ENCODE measurements at regions not wholly inside any gene's neighbourhood (a gene's known extent, or its start where the extent isn't known, plus 50 kb on each side); places are given as distances from the start of the nearest gene placed in this dataset.
"Not testable (repeated sequence)": the region's sequence is repeated elsewhere in the genome, so short reads cannot be mapped to it uniquely, and the experiment has no call there.

DNA sequence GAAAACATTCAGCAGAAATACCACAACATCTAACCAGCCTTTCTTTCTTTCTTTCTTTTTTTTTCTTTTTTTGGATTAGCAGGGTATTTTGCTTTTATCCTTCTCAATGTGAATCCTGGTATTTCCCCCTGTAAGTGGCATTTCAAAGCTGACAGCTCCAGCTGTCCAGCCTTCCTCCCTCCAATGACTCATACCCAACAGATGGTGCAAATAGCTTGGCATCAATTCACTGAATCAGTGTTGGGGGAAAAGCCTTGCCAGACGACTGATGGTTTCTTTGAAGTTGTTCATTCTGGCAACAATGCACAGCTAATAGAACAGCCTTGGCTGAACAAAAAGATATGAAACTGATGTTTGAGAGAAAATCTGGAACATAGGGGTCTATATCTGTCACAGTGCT lies 316.8 kb upstream of the STEAP1 start:
- Mint-ChIP-seq H3K27me3 (ENCODE audit: unreplicated experiment) (no peaks in the 10 kb centered on the region), H3K9me3 (ENCODE audit: low read depth, unreplicated experiment) (no peaks in the 10 kb centered on the region), H3K4me3 (ENCODE audit: low read depth, unreplicated experiment) (no peak overlapping the region), H3K4me1 (ENCODE audit: low read depth, unreplicated experiment) (no peaks in the 10 kb centered on the region), H3K27ac (ENCODE audit: unreplicated experiment) (no peak overlapping the region), H3K36me3 (ENCODE audit: insufficient read depth, unreplicated experiment) (no peaks in the 10 kb centered on the region)
- CTCF ChIA-PET = interaction anchor here (0.5 kb wide), 1 partner anchor 244 kb away, joined by 3 read pairs; no protein-coding TSS in a partner anchor
- intact Hi-C loops (cut with micrococcal nuclease; ENCODE audit: unreplicated experiment) = no loop called here
- TF ChIP-seq, protein P1, sequence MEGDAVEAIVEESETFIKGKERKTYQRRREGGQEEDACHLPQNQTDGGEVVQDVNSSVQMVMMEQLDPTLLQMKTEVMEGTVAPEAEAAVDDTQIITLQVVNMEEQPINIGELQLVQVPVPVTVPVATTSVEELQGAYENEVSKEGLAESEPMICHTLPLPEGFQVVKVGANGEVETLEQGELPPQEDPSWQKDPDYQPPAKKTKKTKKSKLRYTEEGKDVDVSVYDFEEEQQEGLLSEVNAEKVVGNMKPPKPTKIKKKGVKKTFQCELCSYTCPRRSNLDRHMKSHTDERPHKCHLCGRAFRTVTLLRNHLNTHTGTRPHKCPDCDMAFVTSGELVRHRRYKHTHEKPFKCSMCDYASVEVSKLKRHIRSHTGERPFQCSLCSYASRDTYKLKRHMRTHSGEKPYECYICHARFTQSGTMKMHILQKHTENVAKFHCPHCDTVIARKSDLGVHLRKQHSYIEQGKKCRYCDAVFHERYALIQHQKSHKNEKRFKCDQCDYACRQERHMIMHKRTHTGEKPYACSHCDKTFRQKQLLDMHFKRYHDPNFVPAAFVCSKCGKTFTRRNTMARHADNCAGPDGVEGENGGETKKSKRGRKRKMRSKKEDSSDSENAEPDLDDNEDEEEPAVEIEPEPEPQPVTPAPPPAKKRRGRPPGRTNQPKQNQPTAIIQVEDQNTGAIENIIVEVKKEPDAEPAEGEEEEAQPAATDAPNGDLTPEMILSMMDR (IDR thresholded peaks at IDR 0.05; ENCODE audit: unreplicated experiment) = no peak
- BruUV-seq (replicated peaks) = no TSS peak
- no peak for DNase-seq

DNA sequence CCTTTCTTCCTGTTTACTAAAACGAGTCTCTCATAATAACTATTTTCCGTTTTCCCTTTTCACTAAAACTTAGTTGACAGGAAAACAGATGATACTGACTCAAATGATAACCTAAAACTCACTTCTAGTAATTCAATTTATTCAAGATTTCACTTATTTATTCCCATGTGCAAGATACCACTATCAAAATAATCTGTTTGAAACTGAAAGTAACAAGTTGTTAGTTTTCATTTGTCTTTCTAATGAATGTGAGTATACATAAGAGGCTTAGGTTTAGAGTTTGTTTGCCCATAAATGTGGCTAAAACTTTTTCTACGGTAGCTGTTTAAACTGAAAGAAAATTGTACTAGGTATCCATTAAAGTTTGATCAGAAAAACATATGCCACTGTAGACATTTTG lies 314.9 kb upstream of the STEAP1 start:
- TF ChIP-seq, protein P1 (IDR thresholded peaks at IDR 0.05; ENCODE audit: unreplicated experiment) = no peak
- Mint-ChIP-seq H3K27me3 (ENCODE audit: unreplicated experiment) (no peaks in the 10 kb centered on the region), H3K27ac (ENCODE audit: unreplicated experiment) (no peak overlapping the region), H3K4me1 (ENCODE audit: low read depth, unreplicated experiment) (no peaks in the 10 kb centered on the region), H3K36me3 (ENCODE audit: insufficient read depth, unreplicated experiment) (no peaks in the 10 kb centered on the region), H3K9me3 (ENCODE audit: low read depth, unreplicated experiment) (no peaks in the 10 kb centered on the region), H3K4me3 (ENCODE audit: low read depth, unreplicated experiment) (no peak overlapping the region)
- DNase-seq = no peak
- CTCF ChIA-PET = no interaction called here
- intact Hi-C loops (cut with micrococcal nuclease; ENCODE audit: unreplicated experiment) = no loop called here
- BruUV-seq (replicated peaks) = no TSS peak

DNA sequence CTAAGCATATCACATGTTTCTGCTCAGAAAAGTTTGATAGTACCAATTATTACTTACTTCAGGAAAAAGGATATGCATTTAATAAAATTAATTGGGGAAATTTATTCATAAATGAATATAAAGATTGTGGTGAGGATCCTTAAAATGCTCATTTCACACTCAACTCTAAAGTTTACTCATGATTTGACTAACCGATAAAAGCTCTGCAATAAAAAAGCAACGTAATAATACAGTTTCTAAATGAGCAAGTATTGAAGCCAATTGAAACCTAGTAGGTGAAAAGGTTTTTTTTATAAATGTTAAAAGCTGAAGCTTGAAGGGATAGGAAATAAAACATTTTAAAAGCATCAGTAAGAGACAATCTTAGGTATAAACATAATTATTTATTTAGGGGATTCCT lies 308.3 kb upstream of the STEAP1 start:
- H3K27me3 Mint-ChIP-seq (ENCODE audit: unreplicated experiment) = no peaks in the 10 kb centered on the region
- no peaks in the 10 kb centered on the region for H3K4me1 Mint-ChIP-seq (ENCODE audit: low read depth, unreplicated experiment)
- no peak overlapping the region for H3K4me3 Mint-ChIP-seq (ENCODE audit: low read depth, unreplicated experiment)
- no peaks in the 10 kb centered on the region for H3K36me3 Mint-ChIP-seq (ENCODE audit: insufficient read depth, unreplicated experiment)
- H3K27ac Mint-ChIP-seq (ENCODE audit: unreplicated experiment) = no peak overlapping the region
- intact Hi-C loops (cut with micrococcal nuclease; ENCODE audit: unreplicated experiment) = no loop called here
- TF ChIP-seq, protein P1 (IDR thresholded peaks at IDR 0.05; ENCODE audit: unreplicated experiment) = no peak
- no peaks in the 10 kb centered on the region for H3K9me3 Mint-ChIP-seq (ENCODE audit: low read depth, unreplicated experiment)
- CTCF ChIA-PET = no interaction called here
- BruUV-seq (replicated peaks) = no TSS peak
- no peak for DNase-seq

DNA sequence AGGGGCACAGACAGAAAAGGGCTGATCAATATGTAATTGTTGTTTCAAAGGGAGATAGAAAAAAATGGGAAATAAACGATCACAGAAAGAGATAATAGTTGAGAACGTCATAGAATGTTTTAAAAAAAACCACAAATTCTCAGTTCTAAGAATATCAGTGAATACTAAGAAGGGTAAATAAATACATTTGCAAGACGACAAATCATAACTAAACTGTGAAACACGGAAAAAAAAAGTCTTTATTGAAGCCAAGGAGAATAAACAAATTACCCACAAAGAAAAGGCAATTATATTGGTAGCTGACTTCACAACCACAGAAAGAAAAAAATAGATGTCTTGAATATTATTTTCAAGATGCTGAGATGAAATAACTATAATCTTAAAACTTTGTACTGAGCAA lies 305.2 kb upstream of the STEAP1 start:
- no peaks in the 10 kb centered on the region for H3K36me3 Mint-ChIP-seq (ENCODE audit: insufficient read depth, unreplicated experiment)

DNA sequence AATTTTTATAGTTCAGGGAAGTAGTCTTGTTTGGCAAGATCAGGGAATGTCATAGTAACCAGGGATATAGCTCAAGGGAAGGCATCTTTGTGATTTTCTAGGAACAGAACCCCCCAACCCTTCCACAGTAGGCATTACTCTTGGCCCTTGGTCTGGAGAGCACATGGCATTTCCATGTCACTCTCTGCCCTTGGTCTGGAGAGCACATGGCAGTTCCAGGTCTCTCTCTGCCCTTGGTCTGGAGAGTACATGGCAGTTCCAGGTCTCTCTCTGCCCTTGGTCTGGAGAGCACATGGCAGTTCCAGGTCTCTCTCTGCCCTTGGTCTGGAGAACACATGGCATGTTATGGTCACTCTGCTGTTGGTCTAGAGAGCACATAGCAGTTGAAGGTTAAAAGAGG lies 297.2 kb upstream of the STEAP1 start:
- BruUV-seq (replicated peaks); intact Hi-C loops (cut with micrococcal nuclease; ENCODE audit: unreplicated experiment); H3K4me1 Mint-ChIP-seq (ENCODE audit: low read depth, unreplicated experiment); H3K9me3 Mint-ChIP-seq (ENCODE audit: low read depth, unreplicated experiment); DNase-seq; H3K27ac Mint-ChIP-seq (ENCODE audit: unreplicated experiment); H3K4me3 Mint-ChIP-seq (ENCODE audit: low read depth, unreplicated experiment); CTCF ChIA-PET; H3K36me3 Mint-ChIP-seq (ENCODE audit: insufficient read depth, unreplicated experiment); H3K27me3 Mint-ChIP-seq (ENCODE audit: unreplicated experiment): not testable (repeated sequence)

More for the DNA sequence above, 305.2 kb upstream of the STEAP1 start:
- Mint-ChIP-seq H3K4me3 (ENCODE audit: low read depth, unreplicated experiment) (no peak overlapping the region), H3K4me1 (ENCODE audit: low read depth, unreplicated experiment) (no peaks in the 10 kb centered on the region), H3K27me3 (ENCODE audit: unreplicated experiment) (no peaks in the 10 kb centered on the region), H3K27ac (ENCODE audit: unreplicated experiment) (no peak overlapping the region), H3K9me3 (ENCODE audit: low read depth, unreplicated experiment) (no peaks in the 10 kb centered on the region)
- CTCF ChIA-PET = no interaction called here
- TF ChIP-seq, protein P1 (IDR thresholded peaks at IDR 0.05; ENCODE audit: unreplicated experiment) = no peak
- DNase-seq = no peak
- intact Hi-C loops (cut with micrococcal nuclease; ENCODE audit: unreplicated experiment) = no loop called here
- no TSS peak for BruUV-seq (replicated peaks)
